HG03064 (cell line): ENCODE measurements at regions not wholly inside any gene's neighbourhood (a gene's known extent, or its start where the extent isn't known, plus 50 kb on each side); places are given as distances from the start of the nearest gene placed in this dataset.

Experiments
- ATAC-seq: cut with Tn5 transposase; IDR thresholded peaks from one replicate; pipeline ENCODE4 v1.9.1; 2021; ENCODE audit warnings: low read depth; ENCODE audit not compliant: unreplicated experiment

GRCh38 chr18:47500930-47501329, 249.5 kb upstream of the SKOR2 start:
- no peak for ATAC-seq

DNA sequence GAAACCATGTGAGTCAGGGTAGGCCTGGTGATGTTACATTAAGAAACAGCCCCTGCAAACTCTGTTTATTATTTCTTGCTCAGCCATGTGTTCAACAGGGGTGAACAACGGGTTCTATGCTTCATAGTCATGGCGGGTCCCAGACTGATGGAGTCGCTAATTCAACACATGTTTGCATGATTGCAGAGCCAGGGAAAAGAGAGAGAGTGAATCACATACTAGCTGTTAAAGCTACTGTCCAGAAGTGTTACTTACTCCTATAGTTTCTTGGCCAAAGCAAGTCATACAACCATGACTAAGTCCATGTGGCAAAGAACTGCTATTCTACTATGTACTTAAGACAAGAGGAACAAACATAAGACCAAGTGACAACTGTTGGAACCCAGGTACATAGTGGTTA, 241.2 kb upstream of the SKOR2 start:
- ATAC-seq, result no peak

DNA sequence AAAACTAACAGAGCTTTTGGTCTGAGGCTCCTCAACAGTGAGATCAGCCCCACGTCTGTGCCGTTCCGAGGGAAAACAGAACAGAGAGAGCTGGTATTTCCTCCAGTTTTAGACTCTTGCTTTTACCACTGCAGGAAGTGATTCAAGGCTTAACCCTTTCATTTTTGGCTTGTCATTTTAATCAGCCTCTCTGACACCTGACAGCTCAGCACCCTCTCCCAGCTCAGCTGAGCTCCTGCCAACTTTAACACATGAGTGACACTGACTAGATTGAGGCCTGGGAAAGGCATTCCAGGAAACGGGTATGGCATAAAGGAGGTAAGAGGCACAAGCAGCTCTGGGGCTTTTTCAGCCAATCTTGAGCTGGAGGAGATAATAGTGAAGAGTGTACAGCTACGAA, 239.4 kb upstream of the SKOR2 start:
- ATAC-seq, result no peak

- no peak for ATAC-seq
Measured at GRCh38 chr18:47485221-47485797, 233.8 kb upstream of the SKOR2 start.

DNA sequence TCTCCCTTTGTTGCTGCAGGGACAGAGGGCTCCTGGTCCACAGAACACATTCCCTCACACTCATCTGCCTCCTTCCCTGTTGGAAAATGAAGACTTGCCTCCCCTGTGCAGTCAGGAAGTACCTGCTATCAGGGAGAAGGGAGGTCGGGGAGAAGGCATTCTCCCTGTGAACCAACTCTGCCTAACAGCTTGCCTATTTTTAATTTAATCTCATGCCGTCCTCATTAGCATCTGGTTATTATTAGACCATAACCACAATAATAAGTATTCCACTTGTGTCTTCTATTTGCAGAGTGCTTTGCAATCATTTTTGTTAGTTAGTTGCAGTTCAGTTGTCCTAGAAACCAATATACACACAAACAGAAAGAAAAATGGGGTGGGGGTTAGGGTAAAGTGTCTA, 232.6 kb upstream of the SKOR2 start:
- no peak for ATAC-seq

- ATAC-seq, result no peak
Measured at GRCh38 chr18:47480166-47480565, 228.7 kb upstream of the SKOR2 start.

GRCh38 chr18:47471784-47472183, 220.3 kb upstream of the SKOR2 start:
- ATAC-seq, result no peak

- ATAC-seq, result no peak
Measured at GRCh38 chr18:47470941-47471340, 219.5 kb upstream of the SKOR2 start.

GRCh38 chr18:47469576-47469975, 218.1 kb upstream of the SKOR2 start:
- ATAC-seq, result no peak

DNA sequence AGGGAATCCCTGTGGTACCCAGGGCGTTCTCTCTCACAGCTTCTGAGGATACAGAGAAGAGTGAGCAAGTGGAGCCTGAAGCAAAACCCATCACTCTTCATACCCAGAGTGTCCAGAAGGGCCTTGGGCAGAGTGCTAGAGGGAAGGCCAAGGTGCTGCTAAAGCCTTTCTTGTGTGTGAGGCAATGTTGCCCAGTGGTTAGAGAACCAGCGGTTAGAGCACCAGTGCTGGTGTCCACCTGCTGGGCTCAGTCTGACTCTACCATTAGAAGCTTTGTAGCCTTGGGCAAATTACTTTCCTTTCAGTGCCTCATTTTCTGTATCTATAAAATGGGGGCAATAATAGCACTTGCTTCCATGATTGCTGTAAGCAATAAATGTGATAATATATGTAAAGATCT, 210.5 kb upstream of the SKOR2 start:
- no peak for ATAC-seq

- ATAC-seq, result no peak
Measured at GRCh38 chr18:47461406-47461948, 210.0 kb upstream of the SKOR2 start.

- no peak for ATAC-seq
Measured at GRCh38 chr18:47458483-47458882, 207.0 kb upstream of the SKOR2 start.

- no peak for ATAC-seq
Measured at GRCh38 chr18:47457614-47458013, 206.2 kb upstream of the SKOR2 start.

- no peak for ATAC-seq
Measured at GRCh38 chr18:47453038-47453437, 201.6 kb upstream of the SKOR2 start.

GRCh38 chr18:47448956-47449355, 197.5 kb upstream of the SKOR2 start:
- no peak for ATAC-seq

DNA sequence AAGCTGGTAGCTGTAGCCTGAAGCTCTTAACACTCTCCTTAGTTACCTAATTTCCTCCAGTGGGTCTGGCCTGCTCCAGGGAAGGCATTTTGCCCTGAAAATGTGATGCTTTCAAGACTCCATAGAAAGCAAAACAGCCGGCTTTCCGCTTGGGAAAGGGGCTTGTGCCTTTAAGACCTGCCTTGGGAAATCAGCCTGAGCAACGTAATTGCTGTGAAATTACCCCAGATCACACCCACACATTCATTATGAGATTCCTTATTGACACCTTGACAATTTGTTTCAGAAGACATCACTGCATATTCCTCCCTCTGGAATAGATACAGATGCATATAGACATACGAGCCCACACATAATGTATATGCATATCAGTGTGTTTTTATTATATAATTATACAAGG, 190.5 kb upstream of the SKOR2 start:
- ATAC-seq, result no peak

DNA sequence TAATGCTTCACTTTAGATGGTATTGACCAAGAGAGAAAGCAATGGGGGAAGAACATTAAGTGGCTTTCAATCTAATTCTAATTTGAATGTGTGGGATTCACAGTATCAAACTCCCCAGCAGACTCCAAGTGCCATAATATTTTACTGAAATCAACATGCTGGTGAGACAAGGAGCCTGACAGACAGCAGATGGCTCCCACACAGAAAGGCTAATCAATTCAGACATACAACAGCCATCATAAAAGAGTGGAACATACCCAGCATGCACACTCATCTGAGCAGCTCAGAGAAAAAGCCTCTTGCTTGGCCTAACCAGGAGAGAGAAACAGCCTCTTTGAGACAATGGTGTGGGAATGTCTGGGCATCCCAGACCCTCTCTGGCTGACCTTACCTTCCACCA, 186.5 kb upstream of the SKOR2 start:
- no peak for ATAC-seq

DNA sequence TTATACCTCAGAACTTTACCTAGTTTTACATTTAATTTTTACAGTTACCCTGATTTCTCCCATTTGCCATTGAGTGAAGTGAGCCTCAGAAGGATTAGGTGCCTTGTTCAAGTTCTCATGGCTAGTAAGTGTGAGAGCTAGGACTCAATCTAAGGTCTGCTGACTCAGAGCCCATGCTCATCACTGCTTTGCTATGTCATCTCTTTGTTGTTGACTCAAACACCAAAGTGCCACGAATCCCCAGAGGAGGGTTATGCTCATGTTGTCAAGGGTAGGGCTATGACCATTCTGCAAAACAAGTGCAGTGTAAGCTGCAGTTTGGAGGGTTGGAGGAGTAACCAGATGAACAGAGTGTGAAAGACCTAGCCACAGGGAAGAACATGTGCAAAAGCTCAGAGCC, 185.4 kb upstream of the SKOR2 start:
- ATAC-seq, result no peak

GRCh38 chr18:47434214-47434746, 182.8 kb upstream of the SKOR2 start:
- no peak for ATAC-seq

DNA sequence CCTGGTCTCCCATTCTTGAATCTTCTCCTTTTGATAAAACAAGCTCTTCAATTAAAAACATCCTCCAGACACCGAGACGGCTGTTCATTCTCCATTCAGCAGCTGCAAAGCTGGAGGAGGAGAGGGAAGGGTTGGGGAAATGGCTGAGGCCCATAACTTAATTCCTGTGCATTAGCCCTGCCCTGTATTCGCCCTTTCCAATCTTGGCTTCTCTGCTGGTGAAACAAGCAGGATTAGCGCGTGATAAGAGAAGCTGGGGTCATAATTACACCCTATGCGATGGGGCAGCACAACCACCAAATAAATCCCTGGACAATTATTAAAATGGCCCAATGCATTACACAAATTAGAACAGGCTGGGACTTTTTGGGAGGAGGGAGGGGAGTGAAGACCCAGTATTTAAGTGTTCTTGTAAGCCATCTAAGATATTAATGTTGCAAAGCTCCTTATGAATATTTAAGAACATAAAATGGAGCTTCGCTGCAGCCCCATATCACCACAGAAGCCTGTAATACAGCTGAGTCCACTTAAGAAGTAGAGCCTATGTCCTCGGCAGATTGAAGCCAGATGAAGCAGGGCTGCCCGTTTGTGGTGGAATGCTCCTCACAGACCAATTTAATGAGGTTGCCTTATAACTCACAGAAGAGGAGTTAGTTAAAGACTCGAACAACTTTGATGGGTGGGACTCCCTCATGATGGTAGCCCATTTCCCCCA, 176.6 kb upstream of the SKOR2 start:
- ATAC-seq, result no peak

GRCh38 chr18:47427072-47427471, 175.6 kb upstream of the SKOR2 start:
- no peak for ATAC-seq

- ATAC-seq, result no peak
Measured at GRCh38 chr18:47425365-47425764, 173.9 kb upstream of the SKOR2 start.
